RPMI8226 (cell line): ENCODE measurements at regions not wholly inside any gene's neighbourhood (a gene's known extent, or its start where the extent isn't known, plus 50 kb on each side); places are given as distances from the start of the nearest gene placed in this dataset.
"Not testable (repeated sequence)": the region's sequence is repeated elsewhere in the genome, so short reads cannot be mapped to it uniquely, and the experiment has no call there.

Experiments used
- DNase-seq: peaks from one replicate; pipeline ENCODE4 v3.0.0-alpha.2; 2015

GRCh38 chr9:109981091-109981490, 201.1 kb downstream of the PALM2AKAP2 start:
- no peak for DNase-seq

- no peak for DNase-seq
Measured at GRCh38 chr9:109986521-109986991, 206.6 kb downstream of the PALM2AKAP2 start.

GRCh38 chr9:109989296-109989695, 209.3 kb downstream of the PALM2AKAP2 start:
- DNase-seq = no peak

GRCh38 chr9:109990541-109990940, 210.5 kb downstream of the PALM2AKAP2 start:
- no peak for DNase-seq

- DNase-seq = no peak
Measured at GRCh38 chr9:109992293-109992692, 212.3 kb downstream of the PALM2AKAP2 start.

- no peak for DNase-seq
Measured at GRCh38 chr9:109993250-109993978, 213.4 kb downstream of the PALM2AKAP2 start.

- no peak for DNase-seq
Measured at GRCh38 chr9:109994141-109994540, 213.8 kb downstream of the C9orf152 start.

- DNase-seq = no peak
Measured at GRCh38 chr9:109996936-109997580, 210.9 kb downstream of the C9orf152 start.

GRCh38 chr9:109997682-109998081, 210.3 kb downstream of the C9orf152 start:
- no peak for DNase-seq

- not testable (repeated sequence) for DNase-seq
Measured at GRCh38 chr9:110005521-110005920, 202.4 kb downstream of the C9orf152 start.

GRCh38 chr9:110006657-110007056, 201.3 kb downstream of the C9orf152 start:
- no peak for DNase-seq

- no peak for DNase-seq
Measured at GRCh38 chr9:110007477-110008270, 200.3 kb downstream of the C9orf152 start.

- DNase-seq = no peak
Measured at GRCh38 chr9:110008663-110009062, 199.3 kb downstream of the C9orf152 start.

- DNase-seq = no peak
Measured at GRCh38 chr9:110011628-110012320, 196.2 kb downstream of the C9orf152 start.

- no peak for DNase-seq
Measured at GRCh38 chr9:110013064-110013463, 194.9 kb downstream of the C9orf152 start.

GRCh38 chr9:110015759-110016158, 192.2 kb downstream of the C9orf152 start:
- DNase-seq = no peak

GRCh38 chr9:110016340-110016739, 191.6 kb downstream of the C9orf152 start:
- DNase-seq = no peak

- DNase-seq = not testable (repeated sequence)
Measured at GRCh38 chr9:110020216-110020615, 187.7 kb downstream of the C9orf152 start.

GRCh38 chr9:110021891-110022290, 186.1 kb downstream of the C9orf152 start:
- DNase-seq = peak; percentile 14

- DNase-seq = not testable (repeated sequence)
Measured at GRCh38 chr9:110023221-110023620, 184.7 kb downstream of the C9orf152 start.

- DNase-seq = no peak
Measured at GRCh38 chr9:110025551-110026170, 182.3 kb downstream of the C9orf152 start.

GRCh38 chr9:110027671-110028081, 180.3 kb downstream of the C9orf152 start:
- no peak for DNase-seq
